Jurkat, Clone E6-1 (cell line): ENCODE measurements at regions not wholly inside any gene's neighbourhood (a gene's known extent, or its start where the extent isn't known, plus 50 kb on each side); places are given as distances from the start of the nearest gene placed in this dataset.
"Not testable (repeated sequence)": the region's sequence is repeated elsewhere in the genome, so short reads cannot be mapped to it uniquely, and the experiment has no call there.

Experiments
- DNase-seq: peaks from one replicate; pipeline ENCODE4 v3.0.0-alpha.2; 2011; ENCODE audit warnings: low read depth, low spot score
- H3K4me3 ChIP-seq: 2 replicates; pipeline ENCODE4 v1.5.1; 2011; ENCODE audit warnings: mild to moderate bottlenecking, low read length, control low read depth, moderate library complexity

DNA sequence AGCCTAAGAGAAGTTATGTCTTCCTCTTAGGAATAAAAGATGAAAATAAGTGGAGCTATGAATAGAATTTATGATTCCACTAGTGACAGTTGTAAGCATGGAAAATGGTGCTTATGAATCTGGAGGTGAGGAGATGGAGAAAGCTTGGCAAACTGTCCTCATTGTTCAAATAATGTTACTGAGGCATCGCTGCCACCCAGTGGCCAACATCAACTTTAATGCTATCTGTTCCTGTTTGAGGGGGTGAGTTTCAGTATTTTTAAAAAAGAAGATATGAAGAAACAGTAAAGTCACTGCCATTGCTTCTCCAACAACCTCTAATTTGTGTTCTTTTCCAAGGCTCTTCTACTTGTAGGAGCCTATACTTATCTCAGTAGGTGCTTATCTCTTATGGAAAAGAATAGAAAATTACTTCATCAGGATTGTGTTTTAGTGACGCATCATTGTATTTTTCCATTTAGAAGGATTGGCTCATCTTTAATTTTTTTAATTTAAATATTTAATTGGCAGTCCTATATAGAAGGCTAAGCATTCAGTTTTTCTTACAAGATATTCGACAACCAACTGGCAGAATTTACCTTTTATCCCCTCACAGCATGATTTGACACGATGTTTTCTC is 260.4 kb upstream of the P2RY1 start:
- H3K4me3 ChIP-seq: no peak overlapping the region
- no peak for DNase-seq

DNA sequence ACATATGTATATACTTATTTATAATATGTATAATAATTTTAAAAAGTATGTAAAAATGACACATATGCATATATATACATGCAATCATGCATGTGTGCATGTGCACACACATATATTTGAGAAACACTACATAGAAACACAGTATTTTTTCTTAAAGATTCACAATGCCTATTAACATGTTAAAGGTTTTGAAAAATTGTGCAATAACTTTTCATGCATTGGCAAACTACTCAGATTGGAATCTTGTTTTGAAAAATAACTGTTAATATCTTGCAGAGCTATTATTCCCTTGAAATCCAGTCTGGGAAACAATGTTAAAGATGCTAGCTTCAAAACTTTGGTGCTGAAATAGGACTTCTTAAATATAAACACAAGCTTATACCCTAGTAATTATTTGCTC is 256.2 kb upstream of the P2RY1 start:
- no peak overlapping the region for H3K4me3 ChIP-seq
- DNase-seq: no peak

DNA sequence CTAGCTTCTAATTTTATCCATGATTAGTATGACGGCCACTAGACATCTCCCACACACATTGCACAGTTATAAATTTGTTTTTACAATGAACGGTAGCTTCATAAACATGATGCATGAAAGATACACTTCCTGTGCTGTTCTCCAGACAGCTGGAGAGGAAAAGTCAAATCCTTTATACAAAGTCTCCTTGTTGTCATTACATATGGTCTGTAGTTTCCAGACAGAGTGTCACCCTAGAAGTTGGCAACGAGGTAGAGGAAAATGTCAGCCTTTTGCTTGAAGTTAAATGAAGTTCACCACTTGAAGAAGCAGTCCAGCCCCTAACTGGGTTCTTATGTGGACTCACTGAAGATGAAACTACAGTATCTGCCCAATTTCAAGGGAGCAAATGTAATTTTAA is 253.0 kb upstream of the P2RY1 start:
- H3K4me3 ChIP-seq: no peak overlapping the region
- DNase-seq: no peak

DNA sequence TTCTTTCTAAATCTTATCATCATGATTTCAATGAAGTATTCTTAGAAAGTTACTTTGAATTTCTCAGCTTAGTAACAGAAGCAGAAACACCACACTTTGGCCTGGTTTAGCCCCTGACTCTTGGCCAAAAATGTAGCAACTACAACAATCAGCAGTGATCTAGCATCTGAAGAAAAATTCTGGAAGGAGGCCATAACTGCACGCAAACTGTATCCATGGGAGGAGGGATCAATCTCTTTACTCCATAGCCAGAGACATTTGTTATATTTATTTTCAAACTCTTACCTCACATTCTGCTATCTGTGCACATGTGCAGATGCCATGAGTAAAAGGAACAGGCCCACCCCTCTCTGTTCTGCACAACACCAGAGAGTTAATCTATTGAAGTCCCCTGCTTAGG is 251.0 kb upstream of the P2RY1 start:
- no peak for DNase-seq
- H3K4me3 ChIP-seq: no peak overlapping the region

DNA sequence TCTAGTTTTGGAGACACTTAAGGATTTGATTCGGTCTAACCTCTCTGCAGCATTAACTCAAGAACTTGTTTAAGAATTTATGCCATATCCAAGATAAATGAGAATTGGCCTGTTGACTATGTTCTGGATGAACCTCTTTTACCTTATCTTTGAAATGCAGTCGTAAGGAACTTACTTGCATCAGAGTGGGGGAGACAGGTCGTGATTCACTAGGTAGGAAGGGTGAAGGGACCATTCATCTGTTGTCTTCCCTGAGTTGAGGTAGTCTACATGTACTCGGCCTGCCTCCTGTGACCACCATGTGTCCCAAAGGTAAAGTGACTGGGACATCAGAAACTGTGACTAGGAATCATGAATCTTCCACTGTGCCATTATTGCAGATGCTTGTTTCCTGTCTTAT is 248.0 kb upstream of the P2RY1 start:
- no peak for DNase-seq

DNA sequence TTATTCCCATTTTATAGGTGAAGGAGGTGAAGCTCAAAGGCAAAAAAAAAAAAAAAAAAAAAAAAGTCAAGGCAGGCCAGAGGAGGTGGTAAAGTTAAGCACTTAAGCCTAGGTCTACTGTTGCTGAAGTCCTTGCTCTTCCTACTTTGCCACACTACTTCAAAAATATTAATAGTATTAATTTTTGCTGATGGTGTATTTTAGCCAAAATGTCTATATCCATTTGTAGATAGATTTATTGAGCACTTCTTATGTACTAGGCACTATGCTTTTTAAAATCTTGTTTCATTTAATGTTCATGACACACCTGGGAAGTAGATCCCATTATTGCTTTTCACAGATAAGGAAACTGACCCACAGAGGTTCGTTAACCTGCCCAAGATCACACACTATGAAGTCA is 247.1 kb upstream of the P2RY1 start:
- DNase-seq: no peak
- no peak overlapping the region for H3K4me3 ChIP-seq

More for the DNA sequence above, 248.0 kb upstream of the P2RY1 start:
- no peak overlapping the region for H3K4me3 ChIP-seq

DNA sequence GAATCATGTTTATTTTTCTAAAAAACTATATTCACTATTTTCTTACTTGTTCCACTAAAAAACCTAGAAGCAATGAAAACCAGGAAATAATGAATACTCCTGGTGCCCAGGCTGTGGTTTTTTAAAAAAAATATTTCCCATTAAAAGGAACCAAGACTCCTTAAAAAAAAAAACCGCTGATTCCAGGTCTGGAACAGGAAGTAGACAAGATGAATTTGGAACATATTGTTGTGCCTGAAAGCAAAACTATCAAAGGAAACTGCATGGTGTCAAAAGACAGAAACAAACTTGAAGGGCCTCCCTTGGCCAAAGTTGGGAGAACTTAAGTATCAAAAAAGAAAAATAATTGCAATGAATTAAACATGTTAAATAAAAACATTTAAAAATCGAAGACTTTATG is 245.3 kb upstream of the P2RY1 start:
- DNase-seq: no peak
- H3K4me3 ChIP-seq: no peak overlapping the region

DNA sequence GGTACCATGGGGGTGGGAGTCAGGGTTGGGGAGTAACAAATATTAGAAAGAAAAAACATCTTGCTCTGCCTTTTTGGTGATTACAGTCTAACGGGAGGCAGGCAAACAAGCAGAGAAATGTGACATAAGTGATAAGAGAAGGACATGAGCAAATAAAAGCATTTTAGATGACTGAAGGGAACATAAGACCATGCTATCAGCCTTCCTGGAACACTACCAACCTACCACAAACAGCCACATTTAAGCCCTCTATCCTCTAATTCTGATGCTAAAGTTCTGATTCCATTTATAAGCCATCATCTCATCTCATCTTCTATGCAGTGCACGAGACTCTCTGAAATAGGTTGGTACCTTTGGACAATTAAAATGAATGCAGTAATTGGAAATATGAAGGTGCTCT is 243.4 kb upstream of the P2RY1 start:
- no peak overlapping the region for H3K4me3 ChIP-seq
- DNase-seq: no peak

DNA sequence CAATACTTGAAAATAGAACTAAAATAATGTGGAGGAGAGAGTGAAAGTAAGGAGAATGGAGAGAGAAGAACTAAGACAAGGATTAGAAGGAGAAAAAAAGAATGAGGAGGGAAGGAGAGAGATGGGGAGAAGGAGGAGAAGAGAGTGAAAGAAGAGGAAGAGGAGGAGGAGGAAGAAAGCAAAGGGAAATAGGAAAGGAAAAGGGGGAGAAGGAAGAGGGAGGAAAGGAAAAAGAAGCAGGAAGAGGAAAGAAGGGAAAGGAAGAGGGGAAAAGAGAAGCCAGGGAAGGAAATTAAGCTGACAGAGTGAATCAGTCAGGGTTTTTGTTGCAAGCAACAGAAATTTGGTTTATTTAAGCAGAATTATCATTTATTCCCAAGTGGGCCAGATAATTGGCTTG is 241.7 kb upstream of the P2RY1 start:
- H3K4me3 ChIP-seq: no peak overlapping the region
- DNase-seq: no peak

DNA sequence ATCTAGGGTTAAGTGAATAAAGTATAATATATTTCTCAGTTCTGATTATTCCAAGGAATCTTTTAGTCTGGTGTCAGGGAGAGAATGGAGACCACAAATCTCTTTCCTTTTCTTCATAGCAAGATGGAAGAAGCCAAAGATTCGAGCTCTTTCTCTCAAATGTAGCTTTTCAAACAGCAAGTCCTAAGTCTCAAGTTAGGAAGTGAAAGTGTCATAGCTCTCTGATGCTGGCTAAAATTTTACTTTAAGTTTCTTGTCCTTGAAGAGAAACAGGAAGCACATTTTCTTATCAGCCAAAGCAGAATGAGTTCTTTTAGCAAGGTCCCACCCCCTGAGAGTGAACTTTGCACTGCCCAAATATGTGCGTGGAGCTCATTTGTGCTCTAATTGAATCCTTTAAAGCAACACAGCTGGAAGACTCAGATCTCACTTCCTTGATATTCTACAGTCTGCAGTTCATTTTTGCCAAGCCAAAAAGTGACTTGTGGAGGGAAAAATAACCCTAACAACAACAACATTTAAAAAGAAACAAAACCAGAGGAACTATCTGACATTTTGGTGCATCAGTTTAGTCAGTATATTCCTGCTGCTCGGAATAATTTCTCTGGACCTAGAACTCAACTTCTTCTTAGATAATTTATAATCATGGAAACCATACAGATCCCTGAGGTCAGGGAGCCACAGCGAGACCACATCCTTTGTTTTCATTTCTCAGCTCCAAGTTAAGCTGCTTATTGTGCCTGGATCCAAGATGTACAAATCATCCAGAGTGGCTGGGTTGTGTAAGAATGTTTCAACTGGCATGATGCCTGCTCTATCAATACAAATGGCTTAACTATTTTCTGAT is 238.7 kb upstream of the P2RY1 start:
- peak; percentile 76 for DNase-seq
- no peak overlapping the region for H3K4me3 ChIP-seq

DNA sequence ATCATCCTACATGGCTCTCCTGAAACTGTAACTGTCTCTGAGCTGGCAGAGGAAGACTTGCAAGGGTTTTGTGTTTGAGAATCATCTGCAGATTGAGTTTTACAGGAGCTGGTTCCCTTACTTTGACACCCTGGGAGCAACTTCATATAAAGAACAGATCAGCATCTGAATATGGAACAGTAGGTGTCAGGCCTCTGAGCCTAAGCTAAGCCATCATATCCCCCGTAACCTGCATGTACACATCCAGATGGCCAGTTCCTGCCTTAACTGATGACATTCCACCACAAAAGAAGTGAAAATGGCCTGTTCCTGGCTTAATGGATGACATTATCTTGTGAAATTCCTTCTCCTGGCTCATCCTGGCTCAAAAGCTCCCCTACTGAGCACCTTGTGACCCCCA is 238.1 kb upstream of the P2RY1 start:
- not testable (repeated sequence) for DNase-seq, H3K4me3 ChIP-seq

DNA sequence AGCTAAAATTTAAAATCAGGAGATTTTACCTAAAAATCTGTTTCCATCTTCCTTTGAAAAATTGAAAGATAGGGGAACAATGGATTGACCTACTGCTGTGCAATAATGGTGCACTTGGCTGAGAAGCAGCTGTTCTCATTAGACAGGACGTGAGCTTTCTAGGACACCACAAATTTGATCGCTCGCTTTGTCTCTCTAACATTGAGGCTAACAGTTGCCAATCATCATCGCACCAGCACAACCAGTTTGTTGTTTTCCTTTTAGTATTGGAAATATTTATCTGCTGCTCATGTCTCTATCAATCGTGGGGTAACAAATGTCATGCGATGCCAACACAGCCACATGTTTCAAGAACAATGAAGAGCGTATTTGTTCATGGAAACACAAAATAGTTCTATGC is 228.8 kb upstream of the P2RY1 start:
- DNase-seq: no peak
- no peak overlapping the region for H3K4me3 ChIP-seq

DNA sequence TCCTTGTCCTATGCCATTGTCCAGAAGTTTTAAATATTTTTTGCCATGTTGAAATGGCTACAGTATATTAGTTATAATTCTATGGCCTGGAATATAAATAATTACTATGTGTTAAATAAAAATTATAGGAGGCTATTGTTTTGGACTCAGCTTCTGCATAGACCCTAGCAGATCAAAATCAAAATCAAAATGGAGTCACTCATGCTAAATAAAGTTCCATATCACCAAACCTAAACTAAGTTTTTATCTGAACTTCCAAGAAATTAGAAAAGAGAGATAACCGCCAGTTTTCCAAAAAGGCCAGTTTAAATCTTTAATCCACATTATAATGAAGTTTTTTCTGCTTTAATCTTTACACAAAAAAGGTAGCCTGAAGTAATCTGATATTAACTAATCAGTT is 227.8 kb upstream of the P2RY1 start:
- H3K4me3 ChIP-seq: no peak overlapping the region
- DNase-seq: no peak

DNA sequence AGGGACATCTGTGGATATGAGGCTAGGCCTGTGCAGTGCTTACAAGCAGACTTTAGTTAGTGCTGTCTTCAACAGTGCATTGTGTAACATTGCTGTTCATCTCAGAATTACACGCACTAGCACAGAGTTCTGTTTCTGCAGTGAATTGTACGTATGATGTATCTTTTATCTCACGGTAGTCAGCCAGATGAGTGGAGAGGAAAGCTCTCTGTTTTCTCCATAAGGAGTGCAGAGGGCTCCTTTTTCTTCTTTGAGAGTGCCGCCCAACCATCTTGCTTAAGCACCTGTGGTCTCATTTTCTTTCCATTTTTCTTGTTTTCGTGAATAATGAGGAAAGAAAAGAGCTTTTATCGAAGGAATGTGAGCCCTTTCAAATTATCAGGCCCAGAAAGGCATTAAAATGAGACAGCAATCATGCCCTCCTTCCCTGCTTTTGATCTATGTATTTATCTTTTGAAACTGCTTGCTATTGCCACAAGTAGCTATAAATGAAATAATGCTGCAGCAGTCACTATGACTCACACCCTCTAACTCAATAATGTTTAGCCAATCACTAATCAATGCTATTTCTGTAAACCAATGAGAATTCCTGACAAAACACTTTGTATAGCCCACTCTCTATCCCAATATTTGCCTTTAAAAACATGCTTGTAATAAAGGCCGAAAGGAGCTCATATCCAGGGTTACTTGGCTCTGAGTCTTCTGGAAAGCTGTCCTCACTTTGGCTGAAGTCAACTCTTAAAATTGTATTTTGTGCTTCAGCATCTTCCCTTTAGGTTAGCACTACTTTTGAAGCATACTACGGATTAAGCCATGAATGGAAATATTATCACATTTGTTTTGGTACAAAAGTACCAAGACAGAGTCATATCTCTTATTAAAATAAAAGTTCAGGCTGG is 226.0 kb upstream of the P2RY1 start:
- DNase-seq: no peak
- H3K4me3 ChIP-seq: no peak overlapping the region

DNA sequence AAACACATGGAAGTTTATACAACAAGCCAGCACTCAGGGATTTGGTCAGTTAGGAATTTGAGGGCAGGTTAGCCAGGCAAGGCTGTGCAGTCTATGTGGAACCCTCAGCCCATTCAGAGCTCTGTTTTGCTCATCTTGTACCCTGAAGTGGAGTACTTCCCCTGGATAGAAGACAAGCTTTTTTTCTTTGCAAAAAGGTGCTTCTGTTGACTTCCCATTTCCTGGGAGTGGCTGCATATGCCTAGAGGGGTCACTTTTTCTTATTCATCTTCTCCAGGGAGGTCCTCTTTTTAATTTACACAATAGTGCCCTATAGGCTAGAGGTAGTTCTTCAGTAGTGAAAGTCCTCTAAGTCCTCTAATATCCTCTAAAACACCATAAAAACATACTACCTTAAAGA is 225.0 kb upstream of the P2RY1 start:
- no peak for DNase-seq

DNA sequence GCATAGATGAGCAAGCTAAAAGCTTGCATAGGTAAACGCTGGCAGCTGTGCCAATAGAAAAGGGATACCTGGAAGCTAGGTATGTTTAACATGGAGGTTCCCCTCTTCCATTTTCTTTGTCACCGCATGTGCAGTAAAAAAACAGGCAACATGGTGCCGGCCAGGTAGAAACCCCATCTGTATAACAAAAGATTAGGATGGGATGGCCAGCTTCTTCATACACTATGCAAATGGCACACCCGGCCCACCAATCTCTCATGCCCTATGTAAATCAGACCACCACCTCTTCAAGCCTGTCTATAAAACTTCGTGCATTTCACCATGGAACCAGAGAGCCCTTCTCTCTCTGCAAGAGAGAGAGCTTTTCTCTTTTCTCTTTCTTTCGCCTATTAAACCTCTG is 224.3 kb upstream of the P2RY1 start:
- H3K4me3 ChIP-seq: no peak overlapping the region
- DNase-seq: no peak

More for the DNA sequence above, 225.0 kb upstream of the P2RY1 start:
- no peak overlapping the region for H3K4me3 ChIP-seq

DNA sequence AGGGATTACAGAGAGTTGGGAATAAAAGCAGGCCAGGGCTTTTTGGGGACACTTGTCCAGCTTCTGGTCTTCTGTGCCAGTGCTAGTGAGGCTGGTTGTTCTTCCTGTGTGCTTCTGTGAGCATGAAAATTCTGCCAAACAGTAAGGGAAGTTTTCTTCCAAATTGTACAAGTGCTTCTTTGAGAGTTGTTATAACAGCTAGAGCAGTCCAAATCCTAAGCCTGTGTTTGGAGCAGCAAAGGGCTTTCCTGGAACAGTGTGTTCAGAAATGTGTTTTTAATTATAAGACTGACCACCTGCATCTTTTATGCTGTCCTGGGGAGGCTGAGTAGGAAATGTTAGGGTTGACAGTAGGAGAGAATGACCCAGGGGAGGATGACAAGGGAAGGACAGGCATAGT is 223.0 kb upstream of the P2RY1 start:
- H3K4me3 ChIP-seq: no peak overlapping the region
- DNase-seq: no peak

DNA sequence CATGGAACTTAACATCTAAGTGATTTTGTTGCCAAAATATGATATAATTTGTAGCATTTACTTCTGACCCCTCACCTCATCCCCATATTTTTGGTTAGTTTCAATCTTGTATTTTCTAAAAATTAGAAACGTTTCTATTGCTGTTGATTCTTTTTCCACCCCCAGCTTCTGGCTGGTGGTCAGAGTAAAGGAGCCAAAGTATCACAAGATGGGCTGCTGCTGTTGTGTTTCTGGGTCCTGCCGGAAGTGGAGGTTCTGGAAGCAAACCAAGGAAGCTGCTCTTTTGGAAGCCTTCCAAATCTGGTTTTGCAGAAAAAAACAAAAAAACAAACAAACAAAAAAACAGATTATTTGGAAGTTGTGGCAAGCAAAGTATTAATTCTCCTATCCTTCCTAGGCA is 221.1 kb upstream of the P2RY1 start:
- no peak overlapping the region for H3K4me3 ChIP-seq
- no peak for DNase-seq

DNA sequence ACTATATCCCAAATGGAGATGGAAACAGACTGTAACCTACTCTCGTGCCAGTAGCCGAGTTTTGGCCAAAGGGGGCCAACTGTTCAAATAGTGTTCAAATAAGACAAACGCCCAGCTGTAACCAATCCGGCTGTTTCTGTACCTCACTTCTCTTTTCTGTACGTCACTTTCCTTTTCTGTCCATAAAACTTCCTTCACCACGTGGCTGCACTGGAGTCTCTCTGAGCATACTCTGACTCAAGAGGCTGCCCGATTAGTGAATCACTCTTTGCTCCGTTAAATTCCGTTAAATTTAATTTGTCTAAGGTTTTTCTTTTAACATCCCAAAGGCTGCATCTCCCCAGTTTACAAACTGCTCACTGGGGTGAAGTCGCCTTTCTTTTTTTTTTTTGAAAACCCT is 219.2 kb upstream of the P2RY1 start:
- no peak overlapping the region for H3K4me3 ChIP-seq
- DNase-seq: no peak

DNA sequence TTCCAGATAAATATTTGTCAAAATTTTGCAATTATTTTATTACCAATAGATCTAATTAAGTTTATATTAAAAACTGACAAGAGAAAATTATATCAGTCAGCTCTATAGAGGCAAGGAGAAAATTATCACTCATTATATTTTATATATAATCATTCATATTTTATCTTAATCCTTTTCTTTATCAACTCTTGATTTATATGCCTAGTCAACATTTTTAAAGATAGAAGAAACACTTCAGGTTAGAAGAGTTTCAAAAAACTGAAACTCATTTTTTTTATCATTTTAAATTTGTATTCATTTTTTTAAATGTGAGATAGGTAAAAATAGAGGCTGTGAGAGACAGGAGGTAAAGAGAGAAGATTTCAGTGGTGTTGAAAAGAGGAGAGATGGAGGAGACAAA is 217.3 kb upstream of the P2RY1 start:
- no peak for DNase-seq
- no peak overlapping the region for H3K4me3 ChIP-seq
